Hepatocyte (in vitro differentiated cells): ENCODE measurements at regions not wholly inside any gene's neighbourhood (a gene's known extent, or its start where the extent isn't known, plus 50 kb on each side); places are given as distances from the start of the nearest gene placed in this dataset.

Experiments
- DNase-seq: peaks from one replicate; pipeline ENCODE4 v3.0.0-alpha.2; 2016; ENCODE audit warnings: low spot score
- H2AFZ ChIP-seq: fragments of 200-600 bp; sonication (generic); 2 replicates; pipeline ENCODE4 v1.6.0; 2016; ENCODE audit warnings: antibody characterized with exemption, mild to moderate bottlenecking
- H3K27ac ChIP-seq: fragments of 200-600 bp; sonication (generic); 2 replicates; pipeline ENCODE4 v1.5.1; 2016; ENCODE audit warnings: mild to moderate bottlenecking
- H3K27me3 ChIP-seq: fragments of 200-600 bp; sonication (generic); 2 replicates; pipeline ENCODE4 v1.6.1; 2016
- H3K36me3 ChIP-seq: fragments of 200-600 bp; sonication (generic); replicated peaks from 2 replicates; pipeline ENCODE4 v1.5.1; 2016; ENCODE audit warnings: low read depth; ENCODE audit not compliant: insufficient read depth
- H3K4me1 ChIP-seq: fragments of 200-600 bp; sonication (generic); 2 replicates; pipeline ENCODE4 v1.5.1; 2016; ENCODE audit warnings: mild to moderate bottlenecking, moderate library complexity; ENCODE audit not compliant: insufficient read depth
- H3K4me2 ChIP-seq: fragments of 200-600 bp; sonication (generic); 2 replicates; pipeline ENCODE4 v1.6.0; 2016
- H3K4me3 ChIP-seq: fragments of 200-600 bp; sonication (generic); 2 replicates; pipeline ENCODE4 v1.5.1; 2016; ENCODE audit warnings: mild to moderate bottlenecking
- H3K79me2 ChIP-seq: fragments of 200-600 bp; sonication (generic); 2 replicates; pipeline ENCODE4 v1.6.0; 2017; ENCODE audit warnings: mild to moderate bottlenecking
- H3K9me2 ChIP-seq: fragments of 200-600 bp; sonication (generic); replicated peaks from 2 replicates; pipeline ENCODE4 v1.6.0; 2017; ENCODE audit warnings: mild to moderate bottlenecking; ENCODE audit not compliant: insufficient read depth
- H3K9me3 ChIP-seq: fragments of 200-600 bp; sonication (generic); 2 replicates; pipeline ENCODE4 v1.5.1; 2016; ENCODE audit warnings: low read depth, mild to moderate bottlenecking
- H4K20me1 ChIP-seq: fragments of 200-600 bp; sonication (generic); 2 replicates; pipeline ENCODE4 v1.6.0; 2016; ENCODE audit warnings: mild to moderate bottlenecking; ENCODE audit not compliant: insufficient read depth, poor library complexity, severe bottlenecking
- CTCF ChIP-seq: fragments of 200-600 bp; sonication (generic); IDR thresholded peaks from 2 replicates; pipeline ENCODE4 v1.5.1; 2016; ENCODE audit warnings: antibody characterized with exemption, mild to moderate bottlenecking; ENCODE audit not compliant: poor library complexity
- EZH2 ChIP-seq: fragments of 200-600 bp; sonication (generic); IDR thresholded peaks from 2 replicates; pipeline ENCODE4 v1.6.1; 2016; ENCODE audit warnings: antibody characterized with exemption, mild to moderate bottlenecking, borderline replicate concordance
- EZH2phosphoT487 ChIP-seq: fragments of 200-600 bp; sonication (generic); IDR thresholded peaks from one replicate; pipeline ENCODE4 v1.6.1; 2018; ENCODE audit warnings: antibody characterized with exemption, mild to moderate bottlenecking, low read depth, moderate library complexity; ENCODE audit not compliant: unreplicated experiment, severe bottlenecking
- WGBS: methylation state at CpG from one replicate; pipeline ENCODE4 v1.1.6; 2016; ENCODE audit warnings: low lambda C conversion rate; ENCODE audit errors: missing lambda C conversion rate; 5-methylcytosine and 5-hydroxymethylcytosine counted together

- no peak overlapping the region for H2AFZ ChIP-seq
- DNase-seq: no peak
- WGBS: 71% methylated on average over 7 of the region's 7 CpGs
- H3K79me2 ChIP-seq: no peaks in the 10 kb centered on the region
- no peak for TF ChIP-seq EZH2
- no peak overlapping the region for H3K27ac ChIP-seq
- H3K36me3 ChIP-seq: no peaks in the 10 kb centered on the region
- H3K9me3 ChIP-seq: no peaks in the 10 kb centered on the region
- H3K27me3 ChIP-seq: no peaks in the 10 kb centered on the region
- H3K4me3 ChIP-seq: no peak overlapping the region
- H3K4me2 ChIP-seq: no peak overlapping the region
- no peaks in the 10 kb centered on the region for H3K9me2 ChIP-seq
- no peaks in the 10 kb centered on the region for H4K20me1 ChIP-seq
- H3K4me1 ChIP-seq: no peaks in the 10 kb centered on the region
Observed at GRCh38 chr7:153835712-153836265, 216.4 kb upstream of the DPP6 start.

GRCh38 chr7:153838591-153838990 is 213.6 kb upstream of the DPP6 start:
- H3K27ac ChIP-seq: no peak overlapping the region
- no peaks in the 10 kb centered on the region for H3K9me3 ChIP-seq
- TF ChIP-seq EZH2 (no peak), EZH2phosphoT487 (no peak), CTCF (no peak)
- H3K79me2 ChIP-seq: no peaks in the 10 kb centered on the region
- no peaks in the 10 kb centered on the region for H3K4me1 ChIP-seq
- 65% methylated on average over 4 of the region's 4 CpGs for WGBS
- no peaks in the 10 kb centered on the region for H3K9me2 ChIP-seq
- DNase-seq: no peak
- no peak overlapping the region for H2AFZ ChIP-seq
- H3K4me3 ChIP-seq: no peak overlapping the region
- no peaks in the 10 kb centered on the region for H3K36me3 ChIP-seq
- H3K4me2 ChIP-seq: no peak overlapping the region
- no peaks in the 10 kb centered on the region for H4K20me1 ChIP-seq
- no peaks in the 10 kb centered on the region for H3K27me3 ChIP-seq

GRCh38 chr7:153840861-153841260 is 211.3 kb upstream of the DPP6 start:
- TF ChIP-seq CTCF (no peak), EZH2 (no peak), EZH2phosphoT487 (no peak)
- Histone ChIP-seq H3K79me2 (no peaks in the 10 kb centered on the region), H3K4me2 (no peak overlapping the region), H3K36me3 (no peaks in the 10 kb centered on the region), H4K20me1 (no peaks in the 10 kb centered on the region), H3K4me3 (no peak overlapping the region), H3K9me2 (no peaks in the 10 kb centered on the region), H3K27me3 (no peaks in the 10 kb centered on the region), H2AFZ (no peak overlapping the region), H3K4me1 (no peaks in the 10 kb centered on the region), H3K9me3 (no peaks in the 10 kb centered on the region), H3K27ac (no peak overlapping the region)
- WGBS: 87% methylated on average over 5 of the region's 5 CpGs
- no peak for DNase-seq

- Histone ChIP-seq H3K4me1 (no peaks in the 10 kb centered on the region), H3K4me3 (no peak overlapping the region), H3K27me3 (no peaks in the 10 kb centered on the region), H3K9me3 (no peaks in the 10 kb centered on the region), H4K20me1 (no peaks in the 10 kb centered on the region), H3K36me3 (no peaks in the 10 kb centered on the region), H3K79me2 (no peaks in the 10 kb centered on the region), H3K9me2 (no peaks in the 10 kb centered on the region), H3K4me2 (no peak overlapping the region), H3K27ac (no peak overlapping the region), H2AFZ (no peak overlapping the region)
- TF ChIP-seq CTCF: no peak
- no peak for TF ChIP-seq EZH2phosphoT487
- no peak for TF ChIP-seq EZH2
- 84% methylated on average over 11 of the region's 11 CpGs for WGBS
- no peak for DNase-seq
Observed at GRCh38 chr7:153847828-153848227, 204.4 kb upstream of the DPP6 start.
